ENCODE measurements at regions not wholly inside any gene's neighbourhood (a gene's known extent, or its start where the extent isn't known, plus 50 kb on each side); places are given as distances from the start of the nearest gene placed in this dataset.

DNA sequence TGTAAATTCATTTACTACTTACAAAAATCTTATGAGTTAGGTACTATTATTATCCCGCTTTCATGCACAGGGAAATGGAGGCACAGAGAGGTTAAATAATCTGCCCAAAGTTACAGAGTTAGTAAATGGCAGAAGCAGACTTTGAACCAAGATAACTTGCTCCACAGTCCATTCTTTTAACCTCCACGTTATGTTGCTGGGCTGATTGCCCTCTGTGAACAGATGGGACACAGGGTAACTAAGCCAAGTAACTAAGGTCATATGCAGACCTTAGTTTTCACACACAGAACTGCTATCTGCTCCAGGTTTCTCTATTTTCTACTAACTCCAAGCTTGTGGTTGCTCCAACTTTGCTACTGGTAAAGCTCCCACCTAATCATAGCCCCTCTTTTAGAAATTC, 147.1 kb upstream of the IFNG-AS1 start:
- TF ChIP-seq, protein P1, sequence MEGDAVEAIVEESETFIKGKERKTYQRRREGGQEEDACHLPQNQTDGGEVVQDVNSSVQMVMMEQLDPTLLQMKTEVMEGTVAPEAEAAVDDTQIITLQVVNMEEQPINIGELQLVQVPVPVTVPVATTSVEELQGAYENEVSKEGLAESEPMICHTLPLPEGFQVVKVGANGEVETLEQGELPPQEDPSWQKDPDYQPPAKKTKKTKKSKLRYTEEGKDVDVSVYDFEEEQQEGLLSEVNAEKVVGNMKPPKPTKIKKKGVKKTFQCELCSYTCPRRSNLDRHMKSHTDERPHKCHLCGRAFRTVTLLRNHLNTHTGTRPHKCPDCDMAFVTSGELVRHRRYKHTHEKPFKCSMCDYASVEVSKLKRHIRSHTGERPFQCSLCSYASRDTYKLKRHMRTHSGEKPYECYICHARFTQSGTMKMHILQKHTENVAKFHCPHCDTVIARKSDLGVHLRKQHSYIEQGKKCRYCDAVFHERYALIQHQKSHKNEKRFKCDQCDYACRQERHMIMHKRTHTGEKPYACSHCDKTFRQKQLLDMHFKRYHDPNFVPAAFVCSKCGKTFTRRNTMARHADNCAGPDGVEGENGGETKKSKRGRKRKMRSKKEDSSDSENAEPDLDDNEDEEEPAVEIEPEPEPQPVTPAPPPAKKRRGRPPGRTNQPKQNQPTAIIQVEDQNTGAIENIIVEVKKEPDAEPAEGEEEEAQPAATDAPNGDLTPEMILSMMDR (IDR thresholded peaks at IDR 0.05; ENCODE audit: extremely low read depth in 1 of 2, insufficient read depth in 1 of 2, low read depth in 1 of 2, low read length in 2 of 2): no peak
- TF ChIP-seq POLR2A (IDR thresholded peaks at IDR 0.05; ENCODE audit: low read depth, low read length) (no peak), JUN (IDR thresholded peaks at IDR 0.05; ENCODE audit: borderline replicate concordance, insufficient read depth, insufficient read length, low read depth) (no peak), EZH2 (IDR thresholded peaks at IDR 0.05; ENCODE audit: borderline replicate concordance, low read depth, low read length, severe bottlenecking) (no peak), POLR2AphosphoS5 (IDR thresholded peaks at IDR 0.05; ENCODE audit: insufficient read depth, low read depth, low read length) (no peak)
- TF ChIP-seq, protein P2, sequence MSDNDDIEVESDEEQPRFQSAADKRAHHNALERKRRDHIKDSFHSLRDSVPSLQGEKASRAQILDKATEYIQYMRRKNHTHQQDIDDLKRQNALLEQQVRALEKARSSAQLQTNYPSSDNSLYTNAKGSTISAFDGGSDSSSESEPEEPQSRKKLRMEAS (IDR thresholded peaks at IDR 0.05; ENCODE audit: insufficient read depth, insufficient read length): no peak
